22Rv1 (cell line): ENCODE measurements at regions not wholly inside any gene's neighbourhood (a gene's known extent, or its start where the extent isn't known, plus 50 kb on each side); places are given as distances from the start of the nearest gene placed in this dataset.

Source experiments
- H3K27ac ChIP-seq: fragments of 450-650 bp; 2 replicates; pipeline ENCODE4 v1.5.1; 2017
- ZFX ChIP-seq: fragments of 450-650 bp; IDR thresholded peaks from 2 replicates; pipeline ENCODE4 v1.6.1; 2017; ENCODE audit warnings: antibody characterized with exemption, borderline replicate concordance
- TF ChIP-seq, protein P1 (sequence below): fragments of 450-650 bp; IDR thresholded peaks from 2 replicates; pipeline ENCODE4 v1.5.1; 2017; ENCODE audit warnings: mild to moderate bottlenecking

GRCh38 chr22:22401381-22401780, 107.2 kb downstream of the ZNF280B start:
- TF ChIP-seq, protein P1, sequence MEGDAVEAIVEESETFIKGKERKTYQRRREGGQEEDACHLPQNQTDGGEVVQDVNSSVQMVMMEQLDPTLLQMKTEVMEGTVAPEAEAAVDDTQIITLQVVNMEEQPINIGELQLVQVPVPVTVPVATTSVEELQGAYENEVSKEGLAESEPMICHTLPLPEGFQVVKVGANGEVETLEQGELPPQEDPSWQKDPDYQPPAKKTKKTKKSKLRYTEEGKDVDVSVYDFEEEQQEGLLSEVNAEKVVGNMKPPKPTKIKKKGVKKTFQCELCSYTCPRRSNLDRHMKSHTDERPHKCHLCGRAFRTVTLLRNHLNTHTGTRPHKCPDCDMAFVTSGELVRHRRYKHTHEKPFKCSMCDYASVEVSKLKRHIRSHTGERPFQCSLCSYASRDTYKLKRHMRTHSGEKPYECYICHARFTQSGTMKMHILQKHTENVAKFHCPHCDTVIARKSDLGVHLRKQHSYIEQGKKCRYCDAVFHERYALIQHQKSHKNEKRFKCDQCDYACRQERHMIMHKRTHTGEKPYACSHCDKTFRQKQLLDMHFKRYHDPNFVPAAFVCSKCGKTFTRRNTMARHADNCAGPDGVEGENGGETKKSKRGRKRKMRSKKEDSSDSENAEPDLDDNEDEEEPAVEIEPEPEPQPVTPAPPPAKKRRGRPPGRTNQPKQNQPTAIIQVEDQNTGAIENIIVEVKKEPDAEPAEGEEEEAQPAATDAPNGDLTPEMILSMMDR = no peak
- TF ChIP-seq ZFX = no peak
- H3K27ac ChIP-seq = no peak overlapping the region

GRCh38 chr22:22403306-22403705, 105.2 kb downstream of the ZNF280B start:
- TF ChIP-seq, protein P1 = no peak
- TF ChIP-seq ZFX = no peak
- no peak overlapping the region for H3K27ac ChIP-seq

DNA sequence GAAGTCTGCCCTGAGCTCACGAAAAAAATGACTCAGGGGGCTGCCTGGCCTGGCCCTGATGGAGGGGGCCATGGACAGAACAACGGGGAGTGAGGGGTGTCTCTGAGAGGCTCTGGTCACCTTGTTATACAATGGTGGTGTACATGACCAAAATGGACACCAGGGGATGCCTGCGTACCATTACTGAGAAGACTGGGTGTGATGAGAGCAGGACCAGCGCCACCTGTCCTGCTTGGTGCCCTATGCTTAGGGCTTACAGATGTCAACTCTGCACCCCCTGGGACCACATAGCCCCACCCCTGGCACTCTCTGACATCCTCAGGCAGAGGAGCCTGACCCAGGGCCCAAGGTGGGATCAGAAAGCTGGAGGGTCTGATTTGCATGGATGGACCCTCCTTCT, 104.8 kb downstream of the ZNF280B start:
- H3K27ac ChIP-seq = no peak overlapping the region
- TF ChIP-seq, protein P1 = no peak
- TF ChIP-seq ZFX = no peak

GRCh38 chr22:22404598-22405284, 103.8 kb downstream of the ZNF280B start:
- H3K27ac ChIP-seq = no peak overlapping the region

DNA sequence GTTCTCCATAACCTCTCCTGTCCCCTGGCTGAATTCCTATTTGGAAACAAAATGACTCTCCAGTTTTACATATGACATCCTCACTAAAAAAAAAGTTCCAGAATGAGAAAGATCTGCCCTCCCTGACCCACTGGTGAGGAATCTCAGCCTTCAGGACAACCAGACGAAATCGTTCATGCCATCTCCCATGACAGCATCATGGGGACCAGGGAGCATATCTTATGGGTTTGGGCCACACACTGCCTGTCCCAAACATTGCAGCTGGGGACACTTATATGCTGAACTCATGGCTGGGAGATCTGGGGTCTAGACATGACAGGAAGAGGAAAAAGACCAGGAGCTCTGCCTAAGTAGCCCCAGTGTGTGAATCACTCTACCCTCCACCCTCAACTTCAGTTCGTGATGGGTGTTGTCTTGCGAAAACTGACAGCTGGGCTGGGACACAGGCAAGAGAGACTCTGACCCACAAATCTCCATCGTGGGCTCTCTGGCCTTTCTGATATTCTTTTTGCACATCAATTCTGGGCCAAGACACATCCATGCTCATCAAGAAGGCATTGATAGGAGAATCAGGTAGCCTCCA, 102.0 kb downstream of the ZNF280B start:
- H3K27ac ChIP-seq = no peak overlapping the region
- TF ChIP-seq, protein P1 = no peak
- TF ChIP-seq ZFX = no peak

More at GRCh38 chr22:22404598-22405284, 103.8 kb downstream of the ZNF280B start:
- TF ChIP-seq ZFX = no peak
- TF ChIP-seq, protein P1 = no peak

- TF ChIP-seq, protein P1 = no peak
- TF ChIP-seq ZFX = no peak
- H3K27ac ChIP-seq = no peak overlapping the region
Observed at GRCh38 chr22:22407061-22407460, 101.5 kb downstream of the ZNF280B start.

- H3K27ac ChIP-seq = no peak overlapping the region
- TF ChIP-seq, protein P1 = no peak
- no peak for TF ChIP-seq ZFX
Observed at GRCh38 chr22:22408269-22408668, 100.3 kb downstream of the ZNF280B start.
